ENCODE measurements at regions not wholly inside any gene's neighbourhood (a gene's known extent, or its start where the extent isn't known, plus 50 kb on each side); places are given as distances from the start of the nearest gene placed in this dataset.

DNA sequence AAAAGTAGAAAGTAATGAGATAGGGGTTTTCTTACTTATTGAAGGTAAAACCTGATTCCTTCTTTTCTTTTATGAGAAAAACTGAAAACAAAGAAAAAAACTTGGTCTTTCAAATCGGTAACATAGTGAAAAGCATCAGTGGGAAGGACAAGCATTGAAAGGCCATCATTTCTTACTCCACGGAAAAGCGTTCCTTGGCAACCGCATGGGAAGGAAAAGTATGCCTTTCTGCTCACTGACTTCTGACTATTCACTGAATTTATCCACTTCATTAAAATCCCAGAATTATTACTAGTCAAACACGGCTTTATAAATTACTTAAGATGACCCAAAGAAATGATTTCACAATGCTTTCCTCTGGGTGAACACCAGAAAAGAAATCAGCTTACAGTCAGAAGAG lies 646.7 kb downstream of the TLL1 start:
- WGBS: 94% methylated on average over 5 of the region's 5 CpGs
- no peak overlapping the region for H3K4ac ChIP-seq (ENCODE audit: low read depth in 1 of 2, low read length in 2 of 2)
- no peaks in the 10 kb centered on the region for H3K27me3 ChIP-seq (ENCODE audit: control insufficient read depth in 1 of 2, insufficient read depth in 1 of 2, low read length in 2 of 2)
- H3K14ac ChIP-seq (ENCODE audit: low read length in 2 of 2): no peak overlapping the region
- H2BK12ac ChIP-seq (ENCODE audit: low read length in 2 of 2): no peak overlapping the region
- no peak for DNase-seq
- no peak overlapping the region for H2BK120ac ChIP-seq (ENCODE audit: low read depth, low read length)
- no peak overlapping the region for H3K9ac ChIP-seq (ENCODE audit: low read length)
- no peak overlapping the region for H4K91ac ChIP-seq (ENCODE audit: low read length)
- no peak overlapping the region for H2BK5ac ChIP-seq (ENCODE audit: low read depth, low read length, poor library complexity, severe bottlenecking)
- no peak overlapping the region for H3K23ac ChIP-seq (ENCODE audit: low read length in 2 of 2)
- no peak overlapping the region for H2AFZ ChIP-seq (ENCODE audit: low read depth, low read length)
- no peaks in the 10 kb centered on the region for H3K4me1 ChIP-seq (ENCODE audit: control insufficient read depth, insufficient read depth, low read depth, low read length)
- H3K18ac ChIP-seq (ENCODE audit: low read depth in 1 of 2, low read length in 2 of 2): no peak overlapping the region
- H3K9me3 ChIP-seq (ENCODE audit: control insufficient read depth, low read length): no peaks in the 10 kb centered on the region
- H2BK15ac ChIP-seq (ENCODE audit: low read depth, poor library complexity, severe bottlenecking): no peak overlapping the region
- no peak overlapping the region for H3K4me2 ChIP-seq (ENCODE audit: low read length, poor library complexity, severe bottlenecking)
- no peak overlapping the region for H3K4me3 ChIP-seq (ENCODE audit: insufficient read depth in 1 of 2, low read depth in 1 of 2, low read length in 2 of 2)
- H3K79me1 ChIP-seq (replicated peaks; ENCODE audit: low read length, poor library complexity, severe bottlenecking): no peaks in the 10 kb centered on the region
- no peak overlapping the region for H3K27ac ChIP-seq (ENCODE audit: low read length, poor library complexity, severe bottlenecking)
- no peak overlapping the region for H4K8ac ChIP-seq (ENCODE audit: low read length)
- H3K36me3 ChIP-seq (ENCODE audit: control insufficient read depth in 1 of 2, insufficient read depth in 2 of 2, low read depth in 1 of 2, low read length in 2 of 2): no peaks in the 10 kb centered on the region
- no peak overlapping the region for H2AK5ac ChIP-seq (ENCODE audit: low read length, severe bottlenecking)

DNA sequence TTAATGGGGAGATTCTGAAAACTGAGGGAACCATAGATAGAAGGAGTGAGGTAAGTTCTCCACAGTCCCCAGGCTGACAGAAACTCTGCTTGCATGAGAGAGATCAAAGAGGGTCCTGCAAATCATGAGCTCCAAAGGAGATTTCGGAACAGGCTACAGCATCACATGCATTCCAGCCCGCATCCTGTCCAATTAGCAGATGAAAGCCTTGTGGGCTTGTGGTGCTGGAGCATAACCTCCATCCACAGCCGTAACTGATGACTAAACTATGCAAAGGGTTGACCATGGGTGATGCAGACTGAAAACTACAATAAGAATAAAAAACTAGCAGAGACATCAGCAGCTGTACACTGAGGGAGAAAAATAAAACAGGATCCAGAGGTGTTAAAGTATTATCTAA lies 654.5 kb downstream of the TLL1 start:
- Histone ChIP-seq H2BK12ac (ENCODE audit: low read length in 2 of 2) (no peak overlapping the region), H2BK120ac (ENCODE audit: low read depth, low read length) (no peak overlapping the region), H3K14ac (ENCODE audit: low read length in 2 of 2) (peak overlapping the region in 1 of 2 experiments; percentile 65), H3K4me2 (ENCODE audit: low read length, poor library complexity, severe bottlenecking) (no peak overlapping the region), H3K23ac (ENCODE audit: low read length in 2 of 2) (no peak overlapping the region), H3K79me1 (replicated peaks; ENCODE audit: low read length, poor library complexity, severe bottlenecking) (no peaks in the 10 kb centered on the region), H2AK5ac (ENCODE audit: low read length, severe bottlenecking) (no peak overlapping the region), H3K9ac (ENCODE audit: low read length) (no peak overlapping the region), H2BK5ac (ENCODE audit: low read depth, low read length, poor library complexity, severe bottlenecking) (no peak overlapping the region), H4K8ac (ENCODE audit: low read length) (no peak overlapping the region), H3K4me3 (ENCODE audit: insufficient read depth in 1 of 2, low read depth in 1 of 2, low read length in 2 of 2) (no peak overlapping the region), H2AFZ (ENCODE audit: low read depth, low read length) (no peak overlapping the region), H4K91ac (ENCODE audit: low read length) (no peak overlapping the region), H2BK15ac (ENCODE audit: low read depth, poor library complexity, severe bottlenecking) (no peak overlapping the region), H3K18ac (ENCODE audit: low read depth in 1 of 2, low read length in 2 of 2) (no peak overlapping the region), H3K4ac (ENCODE audit: low read depth in 1 of 2, low read length in 2 of 2) (no peak overlapping the region), H3K4me1 (ENCODE audit: control insufficient read depth, insufficient read depth, low read depth, low read length) (no peaks in the 10 kb centered on the region), H3K36me3 (ENCODE audit: control insufficient read depth in 1 of 2, insufficient read depth in 2 of 2, low read depth in 1 of 2, low read length in 2 of 2) (no peaks in the 10 kb centered on the region), H3K9me3 (ENCODE audit: control insufficient read depth, low read length) (no peaks in the 10 kb centered on the region), H3K27me3 (ENCODE audit: control insufficient read depth in 1 of 2, insufficient read depth in 1 of 2, low read length in 2 of 2) (no peaks in the 10 kb centered on the region), H3K27ac (ENCODE audit: low read length, poor library complexity, severe bottlenecking) (no peak overlapping the region)
- DNase-seq: no peak
- 63% methylated on average over 2 of the region's 3 CpGs for WGBS

DNA sequence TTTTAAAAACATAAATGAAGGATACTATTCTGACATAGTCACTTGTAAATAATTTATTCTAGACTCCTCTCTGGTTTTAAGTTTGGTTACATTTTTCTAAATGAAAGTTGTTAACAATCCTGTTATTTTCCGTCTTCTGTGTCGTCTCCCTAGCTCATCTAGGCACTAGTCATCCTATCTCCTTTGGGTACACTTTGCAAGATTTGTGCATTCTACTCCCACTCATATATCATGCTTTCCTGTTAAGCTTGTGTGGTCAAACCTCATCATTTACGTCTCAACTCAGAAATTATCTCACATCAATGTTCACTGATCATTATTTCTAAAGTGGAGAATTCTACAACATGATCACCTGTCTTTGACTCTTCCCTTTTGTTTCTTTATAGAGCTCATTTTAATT lies 658.7 kb downstream of the TLL1 start:
- H3K9me3 ChIP-seq (ENCODE audit: control insufficient read depth, low read length): no peaks in the 10 kb centered on the region
- H3K4ac ChIP-seq (ENCODE audit: low read depth in 1 of 2, low read length in 2 of 2): no peak overlapping the region
- H3K14ac ChIP-seq (ENCODE audit: low read length in 2 of 2): no peak overlapping the region
- H3K36me3 ChIP-seq (ENCODE audit: control insufficient read depth in 1 of 2, insufficient read depth in 2 of 2, low read depth in 1 of 2, low read length in 2 of 2): no peaks in the 10 kb centered on the region
- H3K18ac ChIP-seq (ENCODE audit: low read depth in 1 of 2, low read length in 2 of 2): no peak overlapping the region
- no peak for DNase-seq
- WGBS: 87% methylated on average over 3 of the region's 3 CpGs
- H2BK12ac ChIP-seq (ENCODE audit: low read length in 2 of 2): no peak overlapping the region
- H3K27me3 ChIP-seq (ENCODE audit: control insufficient read depth in 1 of 2, insufficient read depth in 1 of 2, low read length in 2 of 2): no peaks in the 10 kb centered on the region
- no peak overlapping the region for H3K9ac ChIP-seq (ENCODE audit: low read length)
- no peak overlapping the region for H3K27ac ChIP-seq (ENCODE audit: low read length, poor library complexity, severe bottlenecking)
- no peak overlapping the region for H2AFZ ChIP-seq (ENCODE audit: low read depth, low read length)
- H4K8ac ChIP-seq (ENCODE audit: low read length): no peak overlapping the region
- H2AK5ac ChIP-seq (ENCODE audit: low read length, severe bottlenecking): no peak overlapping the region
- no peaks in the 10 kb centered on the region for H3K79me1 ChIP-seq (replicated peaks; ENCODE audit: low read length, poor library complexity, severe bottlenecking)
- H3K23ac ChIP-seq (ENCODE audit: low read length in 2 of 2): no peak overlapping the region
- H4K91ac ChIP-seq (ENCODE audit: low read length): no peak overlapping the region
- no peak overlapping the region for H2BK15ac ChIP-seq (ENCODE audit: low read depth, poor library complexity, severe bottlenecking)
- no peaks in the 10 kb centered on the region for H3K4me1 ChIP-seq (ENCODE audit: control insufficient read depth, insufficient read depth, low read depth, low read length)
- no peak overlapping the region for H3K4me3 ChIP-seq (ENCODE audit: insufficient read depth in 1 of 2, low read depth in 1 of 2, low read length in 2 of 2)
- H3K4me2 ChIP-seq (ENCODE audit: low read length, poor library complexity, severe bottlenecking): no peak overlapping the region
- no peak overlapping the region for H2BK5ac ChIP-seq (ENCODE audit: low read depth, low read length, poor library complexity, severe bottlenecking)
- H2BK120ac ChIP-seq (ENCODE audit: low read depth, low read length): no peak overlapping the region

DNA sequence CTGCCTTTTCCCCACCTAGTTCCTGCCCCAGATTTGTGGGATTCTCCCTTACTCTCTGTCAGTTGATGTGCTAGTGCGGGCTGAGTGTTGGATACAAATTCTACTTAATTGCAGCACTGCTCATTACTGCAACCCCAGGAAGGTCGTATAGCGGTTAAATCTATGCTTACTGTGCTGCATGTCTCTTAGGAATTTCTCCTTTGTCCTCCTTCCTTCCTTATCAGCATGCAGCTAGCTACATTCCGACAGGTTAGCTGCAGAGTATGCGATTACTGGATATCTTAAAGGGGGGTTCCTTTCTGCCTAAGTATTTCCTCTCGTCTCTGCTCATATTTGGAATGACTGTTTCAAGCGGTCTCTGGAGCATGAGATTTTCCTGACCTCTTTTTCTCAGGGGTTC lies 662.8 kb downstream of the TLL1 start:
- H3K79me1 ChIP-seq (replicated peaks; ENCODE audit: low read length, poor library complexity, severe bottlenecking): no peaks in the 10 kb centered on the region
- no peak overlapping the region for H3K9ac ChIP-seq (ENCODE audit: low read length)

More for the DNA sequence above, 662.8 kb downstream of the TLL1 start:
- H2BK5ac ChIP-seq (ENCODE audit: low read depth, low read length, poor library complexity, severe bottlenecking): no peak overlapping the region
- no peak overlapping the region for H4K8ac ChIP-seq (ENCODE audit: low read length)
- no peak overlapping the region for H2AK5ac ChIP-seq (ENCODE audit: low read length, severe bottlenecking)
- no peak overlapping the region for H3K27ac ChIP-seq (ENCODE audit: low read length, poor library complexity, severe bottlenecking)
- no peaks in the 10 kb centered on the region for H3K27me3 ChIP-seq (ENCODE audit: control insufficient read depth in 1 of 2, insufficient read depth in 1 of 2, low read length in 2 of 2)
- no peaks in the 10 kb centered on the region for H3K9me3 ChIP-seq (ENCODE audit: control insufficient read depth, low read length)
- no peaks in the 10 kb centered on the region for H3K36me3 ChIP-seq (ENCODE audit: control insufficient read depth in 1 of 2, insufficient read depth in 2 of 2, low read depth in 1 of 2, low read length in 2 of 2)
- H3K18ac ChIP-seq (ENCODE audit: low read depth in 1 of 2, low read length in 2 of 2): no peak overlapping the region
- H3K4me3 ChIP-seq (ENCODE audit: insufficient read depth in 1 of 2, low read depth in 1 of 2, low read length in 2 of 2): no peak overlapping the region
- H3K14ac ChIP-seq (ENCODE audit: low read length in 2 of 2): no peak overlapping the region
- no peak overlapping the region for H3K4me2 ChIP-seq (ENCODE audit: low read length, poor library complexity, severe bottlenecking)
- no peak overlapping the region for H3K4ac ChIP-seq (ENCODE audit: low read depth in 1 of 2, low read length in 2 of 2)
- no peak overlapping the region for H4K91ac ChIP-seq (ENCODE audit: low read length)
- H2BK15ac ChIP-seq (ENCODE audit: low read depth, poor library complexity, severe bottlenecking): no peak overlapping the region
- WGBS: 88% methylated on average over 7 of the region's 7 CpGs
- no peak overlapping the region for H2BK12ac ChIP-seq (ENCODE audit: low read length in 2 of 2)
- no peaks in the 10 kb centered on the region for H3K4me1 ChIP-seq (ENCODE audit: control insufficient read depth, insufficient read depth, low read depth, low read length)
- no peak overlapping the region for H3K23ac ChIP-seq (ENCODE audit: low read length in 2 of 2)
- DNase-seq: no peak
- H2AFZ ChIP-seq (ENCODE audit: low read depth, low read length): no peak overlapping the region
- no peak overlapping the region for H2BK120ac ChIP-seq (ENCODE audit: low read depth, low read length)
